GM23248 (cell line): ENCODE measurements at regions not wholly inside any gene's neighbourhood (a gene's known extent, or its start where the extent isn't known, plus 50 kb on each side); places are given as distances from the start of the nearest gene placed in this dataset.

Experiments used
- EZH2 ChIP-seq: fragments of 200-600 bp; sonication (generic); IDR thresholded peaks from 2 replicates; pipeline ENCODE4 v1.6.1; 2018; ENCODE audit warnings: antibody characterized with exemption, mild to moderate bottlenecking; ENCODE audit not compliant: insufficient read depth, poor library complexity, severe bottlenecking
- EZH2phosphoT487 ChIP-seq: fragments of 200-600 bp; sonication (generic); IDR thresholded peaks from 2 replicates; pipeline ENCODE4 v1.6.1; 2018; ENCODE audit warnings: antibody characterized with exemption, moderate library complexity, mild to moderate bottlenecking, low read depth; ENCODE audit not compliant: insufficient read depth

DNA sequence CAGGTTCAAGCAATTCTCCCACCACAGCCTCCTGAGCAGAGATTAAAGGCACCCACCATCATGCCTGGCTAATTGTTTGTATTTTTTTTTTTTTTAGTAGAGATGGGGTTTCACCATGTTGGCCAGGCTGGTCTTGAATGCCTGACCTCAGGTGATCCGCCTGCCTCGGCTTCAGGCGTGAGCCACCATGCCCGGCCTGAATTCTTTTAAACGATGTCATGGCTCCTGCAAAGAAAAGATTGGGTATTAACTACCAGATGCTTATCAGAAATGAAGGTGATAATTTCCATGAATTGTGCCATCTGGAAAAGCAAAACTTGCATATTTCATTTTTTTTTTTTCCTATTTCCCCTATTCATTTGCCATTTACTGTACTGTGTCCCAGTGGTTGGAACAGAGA is 195.7 kb upstream of the IGFBP7 start:
- TF ChIP-seq EZH2phosphoT487 (no peak), EZH2 (no peak)
